ENCODE measurements at regions not wholly inside any gene's neighbourhood (a gene's known extent, or its start where the extent isn't known, plus 50 kb on each side); places are given as distances from the start of the nearest gene placed in this dataset.

- TF ChIP-seq KAT7 (CRISPR knock-in tag; IDR thresholded peaks at IDR 0.05; ENCODE audit: borderline replicate concordance) (no peak), NFATC4 (CRISPR knock-in tag; IDR thresholded peaks at IDR 0.05) (no peak), GTF2I (CRISPR knock-in tag; conservative IDR thresholded peaks at IDR 0.05) (no peak), E2F1 (CRISPR knock-in tag; IDR thresholded peaks at IDR 0.05) (no peak), OVOL2 (CRISPR knock-in tag; IDR thresholded peaks at IDR 0.05; ENCODE audit: borderline replicate concordance) (no peak), E2F4 (CRISPR knock-in tag; IDR thresholded peaks at IDR 0.05; ENCODE audit: borderline replicate concordance, low read depth) (no peak), ZNF317 (CRISPR knock-in tag; IDR thresholded peaks at IDR 0.05; ENCODE audit: borderline replicate concordance, low read depth) (no peak), NR1H2 (CRISPR knock-in tag; IDR thresholded peaks at IDR 0.05) (no peak), NR2C2 (CRISPR knock-in tag; IDR thresholded peaks at IDR 0.05) (no peak), MXD4 (CRISPR knock-in tag; IDR thresholded peaks at IDR 0.05; ENCODE audit: borderline replicate concordance) (no peak)
- TF ChIP-seq, protein P1, sequence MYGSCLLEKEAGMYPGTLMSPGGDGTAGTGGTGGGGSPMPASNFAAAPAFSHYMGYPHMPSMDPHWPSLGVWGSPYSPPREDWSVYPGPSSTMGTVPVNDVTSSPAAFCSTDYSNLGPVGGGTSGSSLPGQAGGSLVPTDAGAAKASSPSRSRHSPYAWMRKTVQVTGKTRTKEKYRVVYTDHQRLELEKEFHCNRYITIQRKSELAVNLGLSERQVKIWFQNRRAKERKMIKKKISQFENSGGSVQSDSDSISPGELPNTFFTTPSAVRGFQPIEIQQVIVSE (CRISPR knock-in tag; IDR thresholded peaks at IDR 0.05; ENCODE audit: borderline replicate concordance) = no peak
- TF ChIP-seq, protein P2, sequence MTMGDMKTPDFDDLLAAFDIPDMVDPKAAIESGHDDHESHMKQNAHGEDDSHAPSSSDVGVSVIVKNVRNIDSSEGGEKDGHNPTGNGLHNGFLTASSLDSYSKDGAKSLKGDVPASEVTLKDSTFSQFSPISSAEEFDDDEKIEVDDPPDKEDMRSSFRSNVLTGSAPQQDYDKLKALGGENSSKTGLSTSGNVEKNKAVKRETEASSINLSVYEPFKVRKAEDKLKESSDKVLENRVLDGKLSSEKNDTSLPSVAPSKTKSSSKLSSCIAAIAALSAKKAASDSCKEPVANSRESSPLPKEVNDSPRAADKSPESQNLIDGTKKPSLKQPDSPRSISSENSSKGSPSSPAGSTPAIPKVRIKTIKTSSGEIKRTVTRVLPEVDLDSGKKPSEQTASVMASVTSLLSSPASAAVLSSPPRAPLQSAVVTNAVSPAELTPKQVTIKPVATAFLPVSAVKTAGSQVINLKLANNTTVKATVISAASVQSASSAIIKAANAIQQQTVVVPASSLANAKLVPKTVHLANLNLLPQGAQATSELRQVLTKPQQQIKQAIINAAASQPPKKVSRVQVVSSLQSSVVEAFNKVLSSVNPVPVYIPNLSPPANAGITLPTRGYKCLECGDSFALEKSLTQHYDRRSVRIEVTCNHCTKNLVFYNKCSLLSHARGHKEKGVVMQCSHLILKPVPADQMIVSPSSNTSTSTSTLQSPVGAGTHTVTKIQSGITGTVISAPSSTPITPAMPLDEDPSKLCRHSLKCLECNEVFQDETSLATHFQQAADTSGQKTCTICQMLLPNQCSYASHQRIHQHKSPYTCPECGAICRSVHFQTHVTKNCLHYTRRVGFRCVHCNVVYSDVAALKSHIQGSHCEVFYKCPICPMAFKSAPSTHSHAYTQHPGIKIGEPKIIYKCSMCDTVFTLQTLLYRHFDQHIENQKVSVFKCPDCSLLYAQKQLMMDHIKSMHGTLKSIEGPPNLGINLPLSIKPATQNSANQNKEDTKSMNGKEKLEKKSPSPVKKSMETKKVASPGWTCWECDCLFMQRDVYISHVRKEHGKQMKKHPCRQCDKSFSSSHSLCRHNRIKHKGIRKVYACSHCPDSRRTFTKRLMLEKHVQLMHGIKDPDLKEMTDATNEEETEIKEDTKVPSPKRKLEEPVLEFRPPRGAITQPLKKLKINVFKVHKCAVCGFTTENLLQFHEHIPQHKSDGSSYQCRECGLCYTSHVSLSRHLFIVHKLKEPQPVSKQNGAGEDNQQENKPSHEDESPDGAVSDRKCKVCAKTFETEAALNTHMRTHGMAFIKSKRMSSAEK (CRISPR knock-in tag; IDR thresholded peaks at IDR 0.05; ENCODE audit: borderline replicate concordance) = no peak
- TF ChIP-seq, protein P3, sequence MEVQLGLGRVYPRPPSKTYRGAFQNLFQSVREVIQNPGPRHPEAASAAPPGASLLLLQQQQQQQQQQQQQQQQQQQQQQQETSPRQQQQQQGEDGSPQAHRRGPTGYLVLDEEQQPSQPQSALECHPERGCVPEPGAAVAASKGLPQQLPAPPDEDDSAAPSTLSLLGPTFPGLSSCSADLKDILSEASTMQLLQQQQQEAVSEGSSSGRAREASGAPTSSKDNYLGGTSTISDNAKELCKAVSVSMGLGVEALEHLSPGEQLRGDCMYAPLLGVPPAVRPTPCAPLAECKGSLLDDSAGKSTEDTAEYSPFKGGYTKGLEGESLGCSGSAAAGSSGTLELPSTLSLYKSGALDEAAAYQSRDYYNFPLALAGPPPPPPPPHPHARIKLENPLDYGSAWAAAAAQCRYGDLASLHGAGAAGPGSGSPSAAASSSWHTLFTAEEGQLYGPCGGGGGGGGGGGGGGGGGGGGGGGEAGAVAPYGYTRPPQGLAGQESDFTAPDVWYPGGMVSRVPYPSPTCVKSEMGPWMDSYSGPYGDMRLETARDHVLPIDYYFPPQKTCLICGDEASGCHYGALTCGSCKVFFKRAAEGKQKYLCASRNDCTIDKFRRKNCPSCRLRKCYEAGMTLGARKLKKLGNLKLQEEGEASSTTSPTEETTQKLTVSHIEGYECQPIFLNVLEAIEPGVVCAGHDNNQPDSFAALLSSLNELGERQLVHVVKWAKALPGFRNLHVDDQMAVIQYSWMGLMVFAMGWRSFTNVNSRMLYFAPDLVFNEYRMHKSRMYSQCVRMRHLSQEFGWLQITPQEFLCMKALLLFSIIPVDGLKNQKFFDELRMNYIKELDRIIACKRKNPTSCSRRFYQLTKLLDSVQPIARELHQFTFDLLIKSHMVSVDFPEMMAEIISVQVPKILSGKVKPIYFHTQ (CRISPR knock-in tag; IDR thresholded peaks at IDR 0.05) = no peak
- 0 out of 2 replicates have a peak, but pooled peaks cover 7% of the 10 kb centered on the region for H3K9me3 Mint-ChIP-seq
- peaks cover 9% of the 10 kb centered on the region; the same call in 1 of the 2 replicates for H3K36me3 Mint-ChIP-seq
- H3K4me1 Mint-ChIP-seq = peaks cover 27% of the 10 kb centered on the region
- H3K4me3 Mint-ChIP-seq = no peak overlapping the region
- peak overlapping the region; percentile 47; the same call in 1 of the 2 replicates for H3K27ac Mint-ChIP-seq
- ChIA-PET CTCF (interaction anchor here (2.4 kb wide), 1 partner anchor 76 kb away, joined by 8 read pairs; no protein-coding TSS in a partner anchor), POLR2A (interaction anchor here (0.6 kb wide), 1 partner anchor 21 kb away, joined by 4 read pairs; no protein-coding TSS in a partner anchor)
- DNase-seq (ENCODE audit: low spot score) = no peak
- ATAC-seq = no peak
- no peaks in the 10 kb centered on the region for H3K27me3 Mint-ChIP-seq (ENCODE audit: low read depth)
These were observed 213.1 kb downstream of the SEC14L1 start for GRCh38 chr17:77353684-77354419.

DNA sequence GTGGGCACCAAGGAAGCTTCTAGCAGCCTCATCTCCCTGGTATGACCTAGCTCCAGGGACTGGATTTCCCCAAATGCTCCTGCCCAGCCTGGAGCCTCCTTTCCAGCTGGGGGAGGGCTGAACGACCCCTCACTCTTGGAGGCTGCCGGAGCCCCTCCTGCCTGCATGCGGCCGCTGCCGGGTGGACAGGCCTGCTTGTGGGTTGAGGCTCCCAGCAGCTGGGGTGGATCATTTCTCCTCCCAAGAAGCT, 213.6 kb downstream of the SEC14L1 start:
- peaks cover 9% of the 10 kb centered on the region; the same call in 1 of the 2 replicates for H3K36me3 Mint-ChIP-seq
- ChIA-PET CTCF (interaction anchor here (2.4 kb wide), 1 partner anchor 76 kb away, joined by 8 read pairs; no protein-coding TSS in a partner anchor), POLR2A (no interaction called here)
- H3K4me1 Mint-ChIP-seq = peaks cover 27% of the 10 kb centered on the region
- no peaks in the 10 kb centered on the region for H3K27me3 Mint-ChIP-seq (ENCODE audit: low read depth)
- no peak overlapping the region for H3K27ac Mint-ChIP-seq
- 0 out of 2 replicates have a peak, but pooled peaks cover 7% of the 10 kb centered on the region for H3K9me3 Mint-ChIP-seq
- H3K4me3 Mint-ChIP-seq = no peak overlapping the region
- DNase-seq (ENCODE audit: low spot score) (no peak), ATAC-seq (no peak)
- no peak for TF ChIP-seq EMX1 (CRISPR knock-in tag; IDR thresholded peaks at IDR 0.05)
- no peak for TF ChIP-seq FOXP4 (CRISPR knock-in tag; IDR thresholded peaks at IDR 0.05)
- TF ChIP-seq, protein P4, sequence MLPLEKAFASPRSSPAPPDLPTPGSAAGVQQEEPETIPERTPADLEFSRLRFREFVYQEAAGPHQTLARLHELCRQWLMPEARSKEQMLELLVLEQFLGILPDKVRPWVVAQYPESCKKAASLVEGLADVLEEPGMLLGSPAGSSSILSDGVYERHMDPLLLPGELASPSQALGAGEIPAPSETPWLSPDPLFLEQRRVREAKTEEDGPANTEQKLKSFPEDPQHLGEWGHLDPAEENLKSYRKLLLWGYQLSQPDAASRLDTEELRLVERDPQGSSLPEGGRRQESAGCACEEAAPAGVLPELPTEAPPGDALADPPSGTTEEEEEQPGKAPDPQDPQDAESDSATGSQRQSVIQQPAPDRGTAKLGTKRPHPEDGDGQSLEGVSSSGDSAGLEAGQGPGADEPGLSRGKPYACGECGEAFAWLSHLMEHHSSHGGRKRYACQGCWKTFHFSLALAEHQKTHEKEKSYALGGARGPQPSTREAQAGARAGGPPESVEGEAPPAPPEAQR (CRISPR knock-in tag; IDR thresholded peaks at IDR 0.05) = no peak
- no peak for TF ChIP-seq MAX (CRISPR knock-in tag; IDR thresholded peaks at IDR 0.05)
- no peak for TF ChIP-seq TEAD4 (CRISPR knock-in tag; IDR thresholded peaks at IDR 0.05)

All from WTC11 (cell line).